H9 (cell line): ENCODE measurements at regions not wholly inside any gene's neighbourhood (a gene's known extent, or its start where the extent isn't known, plus 50 kb on each side); places are given as distances from the start of the nearest gene placed in this dataset.

ENCODE experiments used
- DNase-seq: peaks from one replicate; pipeline ENCODE4 v3.0.0-alpha.2; 2017
- H2AFZ ChIP-seq: one replicate; pipeline ENCODE4 v1.6.1; 2013; ENCODE audit warnings: mild to moderate bottlenecking, low read length, control low read depth, moderate library complexity
- H2AK5ac ChIP-seq: 2 replicates; pipeline ENCODE4 v1.6.1; 2013; ENCODE audit warnings: low read length, control low read depth, mixed read lengths; ENCODE audit not compliant: insufficient read length
- H2BK120ac ChIP-seq: one replicate; pipeline ENCODE4 v1.6.1; 2013; ENCODE audit warnings: low read depth, mild to moderate bottlenecking, low read length, control low read depth, inconsistent platforms; ENCODE audit not compliant: poor library complexity, severe bottlenecking
- H2BK12ac ChIP-seq: 2 replicates; pipeline ENCODE4 v1.6.1; 2013; ENCODE audit warnings: low read length, control low read depth, mixed read lengths, low read depth; ENCODE audit not compliant: insufficient read length
- H2BK15ac ChIP-seq: 2 replicates; pipeline ENCODE4 v1.6.1; 2013; ENCODE audit warnings: low read depth, low read length, control low read depth
- H2BK20ac ChIP-seq: one replicate; pipeline ENCODE4 v1.6.1; 2013; ENCODE audit warnings: low read depth, mild to moderate bottlenecking, low read length, control low read depth, inconsistent platforms; ENCODE audit not compliant: poor library complexity, severe bottlenecking
- H2BK5ac ChIP-seq: 2 replicates; pipeline ENCODE4 v1.6.1; 2013; ENCODE audit warnings: low read length, control low read depth, mixed read lengths; ENCODE audit not compliant: insufficient read length
- H3K14ac ChIP-seq: 2 replicates; pipeline ENCODE4 v1.6.1; 2013; ENCODE audit warnings: low read length, control low read depth; ENCODE audit not compliant: insufficient read depth
- H3K18ac ChIP-seq: 2 replicates; pipeline ENCODE4 v1.6.1; 2013; ENCODE audit warnings: low read depth, mild to moderate bottlenecking, mixed read lengths, low read length, control low read depth; ENCODE audit not compliant: insufficient read length
- H3K23ac ChIP-seq: 2 replicates; pipeline ENCODE4 v1.6.1; 2013; ENCODE audit warnings: low read length, control low read depth, mixed read lengths, low read depth; ENCODE audit not compliant: insufficient read length
- H3K23me2 ChIP-seq: 2 replicates; pipeline ENCODE4 v1.6.1; 2013; ENCODE audit warnings: low read depth, mild to moderate bottlenecking, mixed read lengths, low read length, control low read depth; ENCODE audit not compliant: insufficient read length, poor library complexity, severe bottlenecking
- H3K27ac ChIP-seq: 2 replicates; pipeline ENCODE4 v1.5.1; 2013; ENCODE audit warnings: low read length, control low read depth, mixed read lengths, low read depth; ENCODE audit not compliant: insufficient read length
- H3K27me3 ChIP-seq: 2 replicates; pipeline ENCODE4 v1.6.1; 2013; ENCODE audit warnings: low read length, control low read depth, inconsistent platforms; ENCODE audit not compliant: insufficient read depth
- H3K4ac ChIP-seq: 2 replicates; pipeline ENCODE4 v1.6.1; 2013; ENCODE audit warnings: low read depth, mild to moderate bottlenecking, control low read depth, inconsistent platforms, low read length, moderate library complexity
- H3K4me1 ChIP-seq: 2 replicates; pipeline ENCODE4 v1.6.1; 2013; ENCODE audit warnings: low read length, control low read depth, inconsistent platforms; ENCODE audit not compliant: insufficient read depth
- H3K4me2 ChIP-seq: 2 replicates; pipeline ENCODE4 v1.6.1; 2013; ENCODE audit warnings: low read length, control low read depth, mixed read lengths; ENCODE audit not compliant: insufficient read length, insufficient read depth
- H3K56ac ChIP-seq: 2 replicates; pipeline ENCODE4 v1.6.1; 2013; ENCODE audit warnings: low read depth, mild to moderate bottlenecking, mixed read lengths, low read length, control low read depth; ENCODE audit not compliant: insufficient read length
- H3K79me1 ChIP-seq: 2 replicates; pipeline ENCODE4 v1.6.1; 2013; ENCODE audit warnings: low read depth, mild to moderate bottlenecking, moderate library complexity, low read length, control low read depth, inconsistent platforms; ENCODE audit not compliant: insufficient read depth, poor library complexity, severe bottlenecking
- H3K79me2 ChIP-seq: 2 replicates; pipeline ENCODE4 v1.6.1; 2013; ENCODE audit warnings: low read length, control low read depth, inconsistent platforms; ENCODE audit not compliant: insufficient read depth
- H3K9ac ChIP-seq: 2 replicates; pipeline ENCODE4 v1.6.1; 2013; ENCODE audit warnings: low read length, control low read depth, mixed read lengths; ENCODE audit not compliant: insufficient read length; ENCODE audit errors: extremely low read depth
- H3K9me3 ChIP-seq: one replicate; pipeline ENCODE4 v1.6.1; 2013; ENCODE audit warnings: low read depth, low read length, inconsistent platforms; ENCODE audit not compliant: control insufficient read depth
- H3T11ph ChIP-seq: one replicate; pipeline ENCODE4 v1.6.1; 2013; ENCODE audit warnings: mild to moderate bottlenecking, low read length, control low read depth, inconsistent platforms
- H4K20me1 ChIP-seq: one replicate; pipeline ENCODE4 v1.6.1; 2013; ENCODE audit not compliant: control insufficient read depth, insufficient read length, insufficient read depth
- H4K5ac ChIP-seq: 2 replicates; pipeline ENCODE4 v1.6.1; 2013; ENCODE audit warnings: low read depth, mild to moderate bottlenecking, mixed read lengths, low read length, control low read depth; ENCODE audit not compliant: insufficient read length
- H4K8ac ChIP-seq: replicated peaks from 2 replicates; pipeline ENCODE4 v1.6.1; 2013; ENCODE audit warnings: low read length, control low read depth, mixed read lengths, low read depth; ENCODE audit not compliant: insufficient read length
- H4K91ac ChIP-seq: 2 replicates; pipeline ENCODE4 v1.6.1; 2013; ENCODE audit warnings: low read depth, mild to moderate bottlenecking, moderate library complexity, mixed read lengths, low read length, control low read depth; ENCODE audit not compliant: insufficient read length
- H3K27ac Mint-ChIP-seq, 3 experiments: 2 replicates in 2 of 3; 3 replicates in 1 of 3; pipeline ENCODE4 v1.8.0; 2020 to 2021; ENCODE audit warnings: mixed read lengths in 3 of 3, mild to moderate bottlenecking in 1 of 3, moderate library complexity in 1 of 3
- H3K27me3 Mint-ChIP-seq: 2 replicates; pipeline ENCODE4 v1.8.0; 2021; ENCODE audit warnings: low read depth, mild to moderate bottlenecking, moderate library complexity, mixed read lengths
- H3K36me3 Mint-ChIP-seq, 3 experiments: 2 replicates in 2 of 3; 3 replicates in 1 of 3; pipeline ENCODE4 v1.8.0; 2020 to 2021; ENCODE audit warnings: low read depth in 3 of 3, mixed read lengths in 3 of 3; ENCODE audit not compliant: insufficient read depth in 1 of 3
- H3K4me1 Mint-ChIP-seq, 2 experiments: 2 replicates each; pipeline ENCODE4 v1.8.0; 2020; ENCODE audit warnings: mixed read lengths in 2 of 2
- H3K4me3 Mint-ChIP-seq, 2 experiments: 2 replicates in 1 of 2; 3 replicates in 1 of 2; pipeline ENCODE4 v1.8.0; 2020 to 2021; ENCODE audit warnings: mild to moderate bottlenecking in 2 of 2, mixed read lengths in 2 of 2, moderate library complexity in 1 of 2
- H3K9me3 Mint-ChIP-seq, 2 experiments: 2 replicates in 1 of 2; 3 replicates in 1 of 2; pipeline ENCODE4 v1.8.0; 2020; ENCODE audit warnings: mild to moderate bottlenecking in 2 of 2, mixed read lengths in 2 of 2, moderate library complexity in 1 of 2
- WGBS: extraction: QIAGEN DNeasy Blood & Tissue Kit; methylation state at CpG from one replicate; pipeline ENCODE4 v1.1.7; 2013; ENCODE audit warnings: missing lambda C conversion rate, low lambda C conversion rate, mixed read lengths; ENCODE audit not compliant: insufficient read length; ENCODE audit errors: extremely low coverage; 5-methylcytosine and 5-hydroxymethylcytosine counted together
- TF ChIP-seq, protein P1 (sequence below): fragments of 200-600 bp; sonication (generic); conservative IDR thresholded peaks from 3 replicates; pipeline ENCODE4 v1.8.0; 2021; ENCODE audit warnings: antibody characterized with exemption, mild to moderate bottlenecking

DNA sequence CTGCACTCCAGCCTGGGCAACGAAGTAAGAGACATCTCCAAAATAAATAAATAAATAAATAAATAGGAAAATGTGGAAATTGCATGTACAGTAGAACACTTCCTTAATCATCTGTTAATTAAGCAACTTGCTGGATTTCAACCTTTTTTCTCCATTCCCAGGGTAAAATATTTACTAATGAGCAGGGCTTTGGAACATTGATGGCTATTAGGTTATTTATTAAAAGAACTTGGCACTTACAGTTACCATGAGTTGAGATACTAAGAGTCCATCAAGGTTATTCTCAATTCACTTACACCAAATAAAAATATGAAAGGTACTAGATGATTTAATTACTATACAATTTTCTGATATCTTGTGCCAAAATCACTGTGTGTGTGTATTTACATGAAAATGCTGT lies 607.1 kb downstream of the PCDH18 start:
- H2BK120ac ChIP-seq: no peak overlapping the region
- H4K8ac ChIP-seq: no peak overlapping the region
- no peaks in the 10 kb centered on the region for H3K9me3 ChIP-seq
- H3K27me3 Mint-ChIP-seq: no peaks in the 10 kb centered on the region
- H3K9ac ChIP-seq: no peak overlapping the region
- no peak overlapping the region for H2BK20ac ChIP-seq
- H2BK5ac ChIP-seq: no peak overlapping the region
- no peak overlapping the region for H2BK15ac ChIP-seq
- no peaks in the 10 kb centered on the region for H3K79me1 ChIP-seq
- no peak overlapping the region for H3T11ph ChIP-seq
- H3K4me1 ChIP-seq: no peaks in the 10 kb centered on the region
- H3K4me3 Mint-ChIP-seq: no peak overlapping the region
- no peak overlapping the region for H3K4ac ChIP-seq
- H3K18ac ChIP-seq: no peak overlapping the region
- H4K5ac ChIP-seq: no peak overlapping the region
- H4K91ac ChIP-seq: no peak overlapping the region
- no peak overlapping the region for H2BK12ac ChIP-seq
- H3K9me3 Mint-ChIP-seq: peaks cover 4 to 8% of the 10 kb centered on the region in 2 experiments
- H3K4me1 Mint-ChIP-seq: no peaks in the 10 kb centered on the region
- H3K27ac ChIP-seq: no peak overlapping the region
- H3K4me2 ChIP-seq: no peak overlapping the region
- peaks cover 7 to 15% (median 13%) of the 10 kb centered on the region in 3 experiments; a peak in 6 of 7 replicates for H3K36me3 Mint-ChIP-seq
- no peak overlapping the region for H3K56ac ChIP-seq
- no peak overlapping the region for H3K14ac ChIP-seq
- H3K79me2 ChIP-seq: no peaks in the 10 kb centered on the region
- no CpG with 5 or more reads among the region's 1 CpG for WGBS
- H3K27ac Mint-ChIP-seq: no peak overlapping the region
- no peak overlapping the region for H3K23ac ChIP-seq
- H3K27me3 ChIP-seq: no peaks in the 10 kb centered on the region
- DNase-seq: no peak
- H2AK5ac ChIP-seq: no peak overlapping the region
- H3K23me2 ChIP-seq: no peaks in the 10 kb centered on the region
- no peaks in the 10 kb centered on the region for H4K20me1 ChIP-seq
- no peak overlapping the region for H2AFZ ChIP-seq
- TF ChIP-seq, protein P1, sequence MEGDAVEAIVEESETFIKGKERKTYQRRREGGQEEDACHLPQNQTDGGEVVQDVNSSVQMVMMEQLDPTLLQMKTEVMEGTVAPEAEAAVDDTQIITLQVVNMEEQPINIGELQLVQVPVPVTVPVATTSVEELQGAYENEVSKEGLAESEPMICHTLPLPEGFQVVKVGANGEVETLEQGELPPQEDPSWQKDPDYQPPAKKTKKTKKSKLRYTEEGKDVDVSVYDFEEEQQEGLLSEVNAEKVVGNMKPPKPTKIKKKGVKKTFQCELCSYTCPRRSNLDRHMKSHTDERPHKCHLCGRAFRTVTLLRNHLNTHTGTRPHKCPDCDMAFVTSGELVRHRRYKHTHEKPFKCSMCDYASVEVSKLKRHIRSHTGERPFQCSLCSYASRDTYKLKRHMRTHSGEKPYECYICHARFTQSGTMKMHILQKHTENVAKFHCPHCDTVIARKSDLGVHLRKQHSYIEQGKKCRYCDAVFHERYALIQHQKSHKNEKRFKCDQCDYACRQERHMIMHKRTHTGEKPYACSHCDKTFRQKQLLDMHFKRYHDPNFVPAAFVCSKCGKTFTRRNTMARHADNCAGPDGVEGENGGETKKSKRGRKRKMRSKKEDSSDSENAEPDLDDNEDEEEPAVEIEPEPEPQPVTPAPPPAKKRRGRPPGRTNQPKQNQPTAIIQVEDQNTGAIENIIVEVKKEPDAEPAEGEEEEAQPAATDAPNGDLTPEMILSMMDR: no peak
